ENCODE measurements at regions not wholly inside any gene's neighbourhood (a gene's known extent, or its start where the extent isn't known, plus 50 kb on each side); places are given as distances from the start of the nearest gene placed in this dataset.

DNA sequence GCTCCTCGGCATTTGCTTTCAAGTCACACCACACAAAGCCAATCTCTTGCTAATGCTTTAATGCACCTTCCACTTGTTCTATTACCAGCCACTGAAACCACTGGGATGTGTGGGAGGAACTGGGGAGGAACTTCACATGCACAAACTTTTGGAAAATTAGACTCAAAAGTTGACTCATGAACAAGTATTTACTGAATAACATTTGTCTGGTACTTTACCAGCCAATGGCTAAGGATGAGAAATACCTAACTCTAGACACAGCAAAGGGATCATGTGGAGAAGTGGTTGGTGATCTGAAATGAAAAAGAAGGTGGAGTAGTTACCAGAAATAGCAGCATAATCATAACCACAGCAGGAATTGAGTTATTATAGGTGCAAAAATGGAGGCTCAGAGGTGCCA is 554.0 kb upstream of the NOX3 start:
- no peak for TF ChIP-seq GATA2 (IDR thresholded peaks at IDR 0.05; ENCODE audit: low read depth, low read length)
- TF ChIP-seq GATA3 (IDR thresholded peaks at IDR 0.05; ENCODE audit: low read depth, low read length), result no peak
